HT1080 (cell line): ENCODE measurements at regions not wholly inside any gene's neighbourhood (a gene's known extent, or its start where the extent isn't known, plus 50 kb on each side); places are given as distances from the start of the nearest gene placed in this dataset.

Source experiments
- DNase-seq: peaks from one replicate; pipeline ENCODE4 v3.0.0-alpha.2; 2015; ENCODE audit warnings: low read depth

GRCh38 chr14:58812050-58812910 is 174.5 kb downstream of the DACT1 start:
- DNase-seq, result no peak

GRCh38 chr14:58813745-58814144 is 176.0 kb downstream of the DACT1 start:
- no peak for DNase-seq

- no peak for DNase-seq
These were observed 176.7 kb downstream of the DACT1 start for GRCh38 chr14:58814466-58814865.

- DNase-seq, result no peak
These were observed 177.5 kb downstream of the DACT1 start for GRCh38 chr14:58815161-58815701.

GRCh38 chr14:58815794-58816193 is 178.0 kb downstream of the DACT1 start:
- DNase-seq, result no peak

GRCh38 chr14:58816416-58817115 is 178.8 kb downstream of the DACT1 start:
- no peak for DNase-seq

GRCh38 chr14:58817846-58818245 is 180.1 kb downstream of the DACT1 start:
- no peak for DNase-seq

GRCh38 chr14:58820032-58820431 is 182.3 kb downstream of the DACT1 start:
- DNase-seq, result no peak

GRCh38 chr14:58821421-58821820 is 183.7 kb downstream of the DACT1 start:
- peak; percentile 10 for DNase-seq

GRCh38 chr14:58822856-58823255 is 185.1 kb downstream of the DACT1 start:
- no peak for DNase-seq

GRCh38 chr14:58823312-58823711 is 185.6 kb downstream of the DACT1 start:
- no peak for DNase-seq

- no peak for DNase-seq
These were observed 186.3 kb downstream of the DACT1 start for GRCh38 chr14:58824106-58824505.

GRCh38 chr14:58824796-58825195 is 187.0 kb downstream of the DACT1 start:
- DNase-seq, result no peak

GRCh38 chr14:58825606-58826005 is 187.8 kb downstream of the DACT1 start:
- no peak for DNase-seq

- no peak for DNase-seq
These were observed 189.3 kb downstream of the DACT1 start for GRCh38 chr14:58826845-58827686.

GRCh38 chr14:58828298-58828697 is 190.5 kb downstream of the DACT1 start:
- DNase-seq, result no peak

- DNase-seq, result no peak
These were observed 191.8 kb downstream of the DACT1 start for GRCh38 chr14:58829594-58829993.

- DNase-seq, result no peak
These were observed 192.4 kb downstream of the DACT1 start for GRCh38 chr14:58830121-58830520.

GRCh38 chr14:58832095-58832521 is 194.3 kb downstream of the DACT1 start:
- DNase-seq, result no peak

- DNase-seq, result no peak
These were observed 196.0 kb downstream of the DACT1 start for GRCh38 chr14:58833634-58834378.
